SU-DHL-6 (cell line): ENCODE measurements at regions not wholly inside any gene's neighbourhood (a gene's known extent, or its start where the extent isn't known, plus 50 kb on each side); places are given as distances from the start of the nearest gene placed in this dataset.

ENCODE experiments used
- H2AFZ ChIP-seq: fragments of 200-600 bp; sonication (generic); 2 replicates; pipeline ENCODE4 v1.6.1; 2014; ENCODE audit warnings: low read depth, mild to moderate bottlenecking, moderate library complexity, mixed read lengths, antibody characterized with exemption, low read length; ENCODE audit not compliant: severe bottlenecking
- H3F3A ChIP-seq: fragments of 200-600 bp; shearing (Covaris generic); 2 replicates; pipeline ENCODE4 v1.6.0; 2016; ENCODE audit warnings: antibody characterized with exemption, mild to moderate bottlenecking; ENCODE audit not compliant: insufficient read depth
- H3K27ac ChIP-seq: fragments of 200-600 bp; sonication (generic); 2 replicates; pipeline ENCODE4 v1.5.1; 2016; ENCODE audit warnings: low read depth, mild to moderate bottlenecking, low read length, moderate library complexity, mixed read lengths
- H3K27me3 ChIP-seq: fragments of 200-600 bp; sonication (generic), shearing (Covaris generic); 2 replicates; pipeline ENCODE4 v1.6.0; 2014; ENCODE audit warnings: mild to moderate bottlenecking, low read length
- H3K36me3 ChIP-seq: fragments of 200-600 bp; sonication (generic); 2 replicates; pipeline ENCODE4 v1.6.1; 2014; ENCODE audit warnings: mild to moderate bottlenecking, low read length, mixed read lengths
- H3K4me2 ChIP-seq: fragments of 300-600, 200-600 bp; shearing (Covaris generic), sonication (generic); 2 replicates; pipeline ENCODE4 v1.6.0; 2014; ENCODE audit warnings: low read length, low read depth, mild to moderate bottlenecking; ENCODE audit not compliant: poor library complexity, severe bottlenecking
- H3K4me3 ChIP-seq: fragments of 200-600 bp; sonication (generic); 2 replicates; pipeline ENCODE4 v1.5.1; 2014; ENCODE audit warnings: antibody characterized with exemption, low read length, mild to moderate bottlenecking, mixed read lengths; ENCODE audit not compliant: insufficient read depth, poor library complexity, severe bottlenecking
- H3K79me2 ChIP-seq: fragments of 200-600 bp; sonication (generic); 2 replicates; pipeline ENCODE4 v1.6.1; 2014; ENCODE audit warnings: mild to moderate bottlenecking, low read length, moderate library complexity; ENCODE audit not compliant: insufficient read depth
- H3K9ac ChIP-seq: fragments of 200-600 bp; sonication (generic); 2 replicates; pipeline ENCODE4 v1.7.0; 2014; ENCODE audit warnings: mild to moderate bottlenecking, low read length
- H3K9me2 ChIP-seq: fragments of 200-600 bp; sonication (generic); replicated peaks from 2 replicates; pipeline ENCODE4 v1.6.1; 2014; ENCODE audit warnings: low read length; ENCODE audit not compliant: insufficient read depth
- H3K9me3 ChIP-seq: fragments of 200-600 bp; sonication (generic); 2 replicates; pipeline ENCODE4 v1.6.1; 2014; ENCODE audit warnings: low read length, mixed read lengths; ENCODE audit not compliant: insufficient read depth
- H4K20me1 ChIP-seq: fragments of 200-600 bp; sonication (generic); 2 replicates; pipeline ENCODE4 v1.6.1; 2014; ENCODE audit warnings: low read depth, mild to moderate bottlenecking, antibody characterized with exemption, low read length, moderate library complexity, mixed read lengths
- CTCF ChIP-seq: fragments of 200-600 bp; sonication (generic); IDR thresholded peaks from one replicate; pipeline ENCODE4 v1.5.1; 2017; ENCODE audit warnings: antibody characterized with exemption, mild to moderate bottlenecking, low read length, moderate library complexity; ENCODE audit not compliant: insufficient read depth, poor library complexity, severe bottlenecking
- EZH2phosphoT487 ChIP-seq: fragments of 200-600 bp; sonication (generic), shearing (Covaris generic); conservative IDR thresholded peaks from 2 replicates; pipeline ENCODE4 v1.6.1; 2018; ENCODE audit warnings: mild to moderate bottlenecking, antibody characterized with exemption, low read length, moderate library complexity, mixed read lengths

GRCh38 chr3:8212794-8213193 is 288.8 kb upstream of the LMCD1 start:
- no peak overlapping the region for H3K4me2 ChIP-seq
- H3F3A ChIP-seq = no peaks in the 10 kb centered on the region
- H3K27ac ChIP-seq = no peak overlapping the region
- H3K9me2 ChIP-seq = no peaks in the 10 kb centered on the region
- no peaks in the 10 kb centered on the region for H3K27me3 ChIP-seq
- H3K9me3 ChIP-seq = no peaks in the 10 kb centered on the region
- H3K36me3 ChIP-seq = no peaks in the 10 kb centered on the region
- no peak overlapping the region for H3K9ac ChIP-seq
- no peak overlapping the region for H3K4me3 ChIP-seq
- no peak overlapping the region for H2AFZ ChIP-seq
- H3K79me2 ChIP-seq = no peaks in the 10 kb centered on the region
- H4K20me1 ChIP-seq = no peaks in the 10 kb centered on the region
- no peak for TF ChIP-seq EZH2phosphoT487
- no peak for TF ChIP-seq CTCF

- Histone ChIP-seq H3K27me3 (no peaks in the 10 kb centered on the region), H3F3A (no peaks in the 10 kb centered on the region), H3K79me2 (no peaks in the 10 kb centered on the region), H3K9me2 (no peaks in the 10 kb centered on the region), H3K27ac (no peak overlapping the region), H3K36me3 (no peaks in the 10 kb centered on the region), H3K9me3 (no peaks in the 10 kb centered on the region), H3K4me2 (no peak overlapping the region), H4K20me1 (no peaks in the 10 kb centered on the region), H3K4me3 (no peak overlapping the region), H3K9ac (no peak overlapping the region), H2AFZ (no peak overlapping the region)
- TF ChIP-seq EZH2phosphoT487 = no peak
- TF ChIP-seq CTCF = no peak
Observed at GRCh38 chr3:8213286-8213685, 288.3 kb upstream of the LMCD1 start.

GRCh38 chr3:8215821-8216220 is 285.8 kb upstream of the LMCD1 start:
- H3K9me3 ChIP-seq = no peaks in the 10 kb centered on the region
- H3K9me2 ChIP-seq = no peaks in the 10 kb centered on the region
- H3K27ac ChIP-seq = no peak overlapping the region
- no peak overlapping the region for H2AFZ ChIP-seq
- no peaks in the 10 kb centered on the region for H3K79me2 ChIP-seq
- H3K36me3 ChIP-seq = no peaks in the 10 kb centered on the region
- no peak overlapping the region for H3K4me2 ChIP-seq
- no peak overlapping the region for H3K9ac ChIP-seq
- H3K27me3 ChIP-seq = no peaks in the 10 kb centered on the region
- no peak overlapping the region for H3K4me3 ChIP-seq
- no peaks in the 10 kb centered on the region for H3F3A ChIP-seq
- H4K20me1 ChIP-seq = no peaks in the 10 kb centered on the region
- no peak for TF ChIP-seq EZH2phosphoT487
- no peak for TF ChIP-seq CTCF
